ENCODE measurements at regions not wholly inside any gene's neighbourhood (a gene's known extent, or its start where the extent isn't known, plus 50 kb on each side); places are given as distances from the start of the nearest gene placed in this dataset.

- Mint-ChIP-seq H3K4me3 (no peak overlapping the region), H3K4me1 (peaks cover 2% of the 10 kb centered on the region), H3K27me3 (peaks cover 55% of the 10 kb centered on the region), H3K27ac (no peak overlapping the region), H3K9me3 (ENCODE audit: insufficient read depth) (no peaks in the 10 kb centered on the region)
- no peak overlapping the region for H3K9ac ChIP-seq (ENCODE audit: low read length)
- H3K4me3 ChIP-seq (ENCODE audit: control extremely low read depth in 1 of 5, extremely low read depth in 1 of 5, insufficient read depth in 1 of 5, low read depth in 2 of 5, low read length in 4 of 5), result no peak overlapping the region
- peaks cover 0 to 7% (median 0%) of the 10 kb centered on the region in 3 donors for H3K9me3 ChIP-seq (ENCODE audit: control extremely low read depth in 1 of 3, control insufficient read depth in 2 of 3, insufficient read depth in 1 of 3, low read length in 2 of 3)
- no peaks in the 10 kb centered on the region for H4K20me1 ChIP-seq (ENCODE audit: control insufficient read depth, insufficient read depth, low read length, poor library complexity, severe bottlenecking)
- TF ChIP-seq CTCF (IDR thresholded peaks at IDR 0.05) (no peak), EZH2 (IDR thresholded peaks at IDR 0.05; ENCODE audit: borderline replicate concordance, insufficient read depth, low read depth, low read length, poor library complexity, severe bottlenecking) (no peak)
- intact Hi-C loops (cut with micrococcal nuclease), result no loop called here
- POLR2A ChIA-PET, result no interaction called here
- H2AFZ ChIP-seq (ENCODE audit: insufficient read depth, low read depth, low read length, poor library complexity, severe bottlenecking), result no peak overlapping the region
- H3K27ac ChIP-seq (ENCODE audit: low read length in 2 of 2), result no peak overlapping the region
- no peaks in the 10 kb centered on the region for H3K36me3 ChIP-seq (replicated peaks in 1 of 2; ENCODE audit: control extremely low read depth in 1 of 2, control insufficient read depth in 1 of 2, extremely low read depth in 1 of 2, insufficient read depth in 2 of 2, low read length in 1 of 2)
- ATAC-seq (ENCODE audit: low read depth) (no peak), DNase-seq (no peak)
- H3K79me2 ChIP-seq (ENCODE audit: control insufficient read depth, insufficient read depth, low read length), result no peaks in the 10 kb centered on the region
- 91% methylated on average over 13 of the region's 13 CpGs for WGBS (ENCODE audit: insufficient coverage)
- H3K4me1 ChIP-seq (ENCODE audit: control insufficient read depth in 2 of 2, insufficient read depth in 2 of 2, low read length in 2 of 2), result no peaks in the 10 kb centered on the region
- peaks cover 0 to 20% (median 1%) of the 10 kb centered on the region in 4 experiments for H3K27me3 ChIP-seq (replicated peaks in 1 of 4; ENCODE audit: control extremely low read depth in 1 of 4, control insufficient read depth in 3 of 4, insufficient read depth in 4 of 4, low read length in 3 of 4)
- no peak overlapping the region for H3K4me2 ChIP-seq (replicated peaks; ENCODE audit: low read depth, low read length, poor library complexity, severe bottlenecking)
- CTCF ChIA-PET, result interaction anchor here (2.1 kb wide), 1 partner anchor 330 kb away, joined by 7 read pairs; no protein-coding TSS in a partner anchor
These were observed 62.1 kb upstream of the GLI2 start for GRCh38 chr2:120673571-120674061.

GRCh38 chr2:120674246-120675170 is 61.2 kb upstream of the GLI2 start:
- H3K79me2 ChIP-seq (ENCODE audit: control insufficient read depth, insufficient read depth, low read length), result no peaks in the 10 kb centered on the region
- no peak overlapping the region for H3K27ac Mint-ChIP-seq
- no peak overlapping the region for H3K4me3 Mint-ChIP-seq
- POLR2A ChIA-PET, result no interaction called here
- H3K27ac ChIP-seq (ENCODE audit: low read length in 2 of 2), result no peak overlapping the region
- no peaks in the 10 kb centered on the region for H3K36me3 ChIP-seq (replicated peaks in 1 of 2; ENCODE audit: control extremely low read depth in 1 of 2, control insufficient read depth in 1 of 2, extremely low read depth in 1 of 2, insufficient read depth in 2 of 2, low read length in 1 of 2)
- H3K4me1 ChIP-seq (ENCODE audit: control insufficient read depth in 2 of 2, insufficient read depth in 2 of 2, low read length in 2 of 2), result no peaks in the 10 kb centered on the region
- H3K27me3 ChIP-seq (replicated peaks in 1 of 4; ENCODE audit: control extremely low read depth in 1 of 4, control insufficient read depth in 3 of 4, insufficient read depth in 4 of 4, low read length in 3 of 4), result peaks cover 0 to 19% (median 0%) of the 10 kb centered on the region in 4 experiments
- H3K9me3 ChIP-seq (ENCODE audit: control extremely low read depth in 1 of 3, control insufficient read depth in 2 of 3, insufficient read depth in 1 of 3, low read length in 2 of 3), result peaks cover 0 to 5% (median 0%) of the 10 kb centered on the region in 3 donors
- intact Hi-C loops (cut with micrococcal nuclease), result no loop called here
- H4K20me1 ChIP-seq (ENCODE audit: control insufficient read depth, insufficient read depth, low read length, poor library complexity, severe bottlenecking), result no peaks in the 10 kb centered on the region
- peaks cover 2% of the 10 kb centered on the region for H3K4me1 Mint-ChIP-seq
- WGBS (ENCODE audit: insufficient coverage), result 88% methylated on average over 16 of the region's 21 CpGs
- TF ChIP-seq EZH2 (IDR thresholded peaks at IDR 0.05; ENCODE audit: borderline replicate concordance, insufficient read depth, low read depth, low read length, poor library complexity, severe bottlenecking) (no peak), CTCF (IDR thresholded peaks at IDR 0.05) (no peak)
- H2AFZ ChIP-seq (ENCODE audit: insufficient read depth, low read depth, low read length, poor library complexity, severe bottlenecking), result no peak overlapping the region
- H3K27me3 Mint-ChIP-seq, result peaks cover 50% of the 10 kb centered on the region
- H3K4me3 ChIP-seq (ENCODE audit: control extremely low read depth in 1 of 5, extremely low read depth in 1 of 5, insufficient read depth in 1 of 5, low read depth in 2 of 5, low read length in 4 of 5), result no peak overlapping the region
- no peak overlapping the region for H3K9ac ChIP-seq (ENCODE audit: low read length)
- DNase-seq (no peak), ATAC-seq (ENCODE audit: low read depth) (no peak)
- CTCF ChIA-PET, result interaction anchor here (1.2 to 2.1 kb wide), 3 partner anchors 10 to 921 kb away, joined by 3 to 7 read pairs (median 3); no protein-coding TSS in a partner anchor
- no peaks in the 10 kb centered on the region for H3K9me3 Mint-ChIP-seq (ENCODE audit: insufficient read depth)
- no peak overlapping the region for H3K4me2 ChIP-seq (replicated peaks; ENCODE audit: low read depth, low read length, poor library complexity, severe bottlenecking)

All from B cell (primary cell).